ENCODE measurements at regions not wholly inside any gene's neighbourhood (a gene's known extent, or its start where the extent isn't known, plus 50 kb on each side); places are given as distances from the start of the nearest gene placed in this dataset.

DNA sequence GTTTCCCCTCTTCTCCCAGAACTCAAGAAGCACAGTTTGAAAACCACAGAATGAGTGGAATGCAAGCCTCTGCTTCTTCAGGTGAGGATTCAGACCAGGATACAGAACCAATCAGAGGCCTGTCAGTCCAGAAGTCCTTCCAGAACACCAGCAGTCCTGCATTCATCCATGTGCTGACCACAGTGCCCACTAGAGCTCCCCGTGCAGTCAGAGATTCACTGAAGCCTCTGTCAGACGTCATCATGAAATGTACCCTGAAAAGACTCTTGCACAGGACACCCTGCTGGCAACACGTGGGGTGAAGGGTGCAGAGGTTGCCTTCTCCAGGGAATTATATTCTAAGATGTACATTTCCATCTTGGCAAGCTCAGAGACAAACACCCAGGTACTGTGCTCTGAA is 75.9 kb upstream of the LSM6 start:
- TF ChIP-seq CTCF (IDR thresholded peaks at IDR 0.05), result no peak
- no peak for TF ChIP-seq POLR2A (IDR thresholded peaks at IDR 0.05)
- TF ChIP-seq EP300 (IDR thresholded peaks at IDR 0.05), result no peak

Measured in tibial nerve (tissue), 4 donors.